Medulla oblongata (tissue), 1 donor: ENCODE measurements at regions not wholly inside any gene's neighbourhood (a gene's known extent, or its start where the extent isn't known, plus 50 kb on each side); places are given as distances from the start of the nearest gene placed in this dataset.
"Not testable (repeated sequence)": the region's sequence is repeated elsewhere in the genome, so short reads cannot be mapped to it uniquely, and the experiment has no call there.

Experiments
- DNase-seq: peaks from one replicate; pipeline ENCODE4 v3.0.0-alpha.2; 2015; ENCODE audit errors: extremely low spot score

DNA sequence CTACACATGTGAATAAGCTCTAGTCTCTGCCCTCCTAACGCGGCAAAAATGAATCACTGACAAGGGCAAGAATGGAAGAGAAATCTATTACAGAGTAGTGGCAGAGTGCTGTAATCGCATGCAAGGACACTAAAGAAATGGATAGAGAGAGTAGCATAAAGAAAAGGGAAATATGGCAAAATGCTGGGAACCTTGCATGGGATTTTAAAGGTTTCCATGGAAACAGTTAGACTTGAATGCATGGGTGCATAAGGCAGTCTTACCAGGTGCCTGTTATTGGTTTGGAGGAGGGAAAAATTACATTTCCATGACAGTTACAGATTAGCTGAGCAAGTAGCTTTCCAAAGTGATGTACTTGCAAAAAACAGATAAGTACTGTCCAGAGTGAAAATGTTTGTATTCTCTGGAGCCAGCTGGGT is 233.4 kb downstream of the PTN start:
- DNase-seq: no peak

DNA sequence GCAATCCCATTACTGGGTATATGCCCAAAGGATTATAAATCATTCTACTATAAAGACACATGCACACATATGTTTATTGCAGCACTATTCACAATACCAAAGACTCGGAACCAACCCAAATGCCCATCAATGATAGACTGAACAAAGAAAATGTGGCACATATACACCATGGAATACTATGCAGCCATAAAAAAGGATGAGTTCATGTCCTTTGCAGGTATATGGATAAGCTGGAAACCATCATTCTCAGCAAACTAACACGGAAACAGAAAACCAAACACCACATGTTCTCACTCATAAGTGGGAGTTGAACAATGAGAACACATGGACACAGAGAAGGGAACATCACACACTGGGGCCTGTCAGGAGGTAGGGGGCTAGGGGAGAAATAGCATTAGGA is 235.7 kb downstream of the PTN start:
- not testable (repeated sequence) for DNase-seq

DNA sequence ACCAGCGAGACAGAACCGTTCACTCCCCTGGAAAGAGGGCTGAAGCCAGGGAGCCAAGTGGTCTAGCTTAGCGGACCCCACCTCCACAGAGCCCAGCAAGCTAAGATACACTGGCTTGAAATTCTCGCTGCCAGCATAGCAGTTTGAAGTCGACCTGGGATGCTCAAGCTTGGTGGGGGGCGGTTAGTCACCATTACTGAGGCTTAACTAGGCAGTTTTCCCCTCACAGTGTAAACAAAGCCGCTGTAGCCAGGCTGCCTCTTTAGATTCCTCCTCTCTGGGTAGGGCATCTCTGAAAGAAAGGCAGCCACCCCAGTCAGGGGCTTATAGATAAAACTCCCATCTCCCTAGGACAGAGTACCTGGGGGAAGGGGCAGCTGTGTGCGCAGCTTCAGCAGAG is 235.1 kb downstream of the CHRM2 start:
- DNase-seq: not testable (repeated sequence)

DNA sequence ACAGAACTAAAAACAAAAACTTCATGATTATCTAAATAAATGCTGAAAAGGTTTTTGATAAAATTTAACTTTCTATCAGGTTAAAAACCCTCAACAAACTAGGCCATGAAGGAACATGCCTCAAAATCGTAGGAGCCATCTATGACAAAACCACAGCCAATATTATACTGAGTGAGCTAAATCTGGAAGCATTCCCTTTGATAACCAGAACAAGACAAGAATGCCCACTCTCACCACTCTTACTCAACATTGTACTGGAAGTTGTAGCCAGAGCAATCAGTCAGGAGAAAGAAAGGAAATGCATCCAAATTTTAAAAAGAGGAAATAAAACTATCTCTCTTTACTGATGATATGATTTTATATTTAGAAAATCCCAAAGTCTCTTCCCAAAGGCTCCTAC is 228.7 kb downstream of the CHRM2 start:
- DNase-seq: no peak

DNA sequence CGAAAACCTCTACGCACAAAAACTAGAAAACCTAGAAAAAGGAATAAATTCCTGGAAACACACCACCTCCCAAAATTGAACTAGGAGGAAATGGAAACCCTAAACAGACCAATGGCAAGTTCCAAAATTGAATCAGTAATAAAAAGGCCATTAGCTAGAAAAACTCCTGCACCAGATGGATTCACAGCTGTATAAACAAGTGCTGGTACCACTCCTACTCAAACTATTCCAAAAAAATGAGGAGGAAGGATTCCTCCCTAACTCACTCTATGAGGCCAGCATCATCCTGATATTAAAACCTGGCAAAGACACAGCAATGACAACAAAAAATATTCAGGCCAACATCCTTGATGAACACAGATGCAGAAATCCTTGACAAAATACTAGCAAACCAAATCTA is 228.2 kb downstream of the CHRM2 start:
- DNase-seq: no peak

DNA sequence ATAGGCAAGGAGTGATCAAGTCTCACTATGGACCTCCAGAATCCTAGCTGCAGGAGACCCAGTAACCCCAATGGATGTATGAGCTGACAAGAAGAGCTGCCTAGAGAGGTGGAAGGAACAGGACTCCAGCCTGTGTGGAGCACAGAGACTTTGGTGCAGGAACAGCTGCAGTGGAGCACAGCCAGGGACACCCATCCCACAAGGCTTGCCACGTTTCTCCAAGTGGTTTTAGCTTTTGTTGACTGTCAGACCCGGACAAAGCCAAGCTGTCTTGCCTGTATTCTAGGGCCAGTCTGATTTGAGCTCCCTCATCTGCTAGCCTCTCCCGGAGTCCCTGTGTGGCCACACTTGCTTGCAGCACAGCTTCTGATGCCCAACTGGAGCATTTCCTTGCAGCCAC is 224.7 kb downstream of the CHRM2 start:
- no peak for DNase-seq

DNA sequence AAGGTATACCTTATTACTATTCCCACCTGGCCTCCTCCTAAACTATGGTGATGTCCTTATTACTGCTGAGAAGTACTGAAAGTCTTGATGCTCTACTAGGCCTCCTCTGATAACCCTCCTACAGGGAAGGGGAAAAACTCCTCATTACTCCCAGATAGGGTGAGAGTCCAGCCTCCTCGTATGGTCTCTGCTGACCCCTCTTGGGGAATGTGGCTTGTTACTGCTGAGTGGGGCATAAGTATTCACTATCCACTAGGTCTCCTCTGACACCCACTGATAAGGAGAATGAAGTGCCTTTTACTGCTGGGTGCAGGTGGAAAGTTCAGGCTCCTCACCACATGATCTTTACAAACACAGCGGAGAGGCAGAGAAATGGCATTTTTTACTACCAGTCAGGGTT is 222.9 kb downstream of the CHRM2 start:
- DNase-seq: no peak

DNA sequence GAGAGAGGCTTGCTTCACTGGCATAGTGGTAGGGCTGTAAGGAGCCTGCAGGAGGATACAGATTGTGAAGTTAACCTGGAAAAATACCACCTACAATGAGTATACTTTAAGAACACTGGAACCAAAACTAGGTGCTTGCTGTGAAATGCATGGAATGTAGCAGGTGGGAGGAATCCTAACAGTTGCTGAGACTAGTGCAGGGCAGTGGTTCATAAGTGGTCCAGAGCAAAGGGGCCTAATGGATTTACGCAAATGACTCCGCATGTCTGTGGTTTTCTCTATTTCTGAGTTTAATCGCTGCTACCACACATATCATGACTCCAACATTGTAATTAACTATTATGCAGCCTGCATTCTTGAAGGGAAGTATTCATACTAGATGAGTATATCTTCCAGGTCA is 218.4 kb downstream of the CHRM2 start:
- DNase-seq: no peak

DNA sequence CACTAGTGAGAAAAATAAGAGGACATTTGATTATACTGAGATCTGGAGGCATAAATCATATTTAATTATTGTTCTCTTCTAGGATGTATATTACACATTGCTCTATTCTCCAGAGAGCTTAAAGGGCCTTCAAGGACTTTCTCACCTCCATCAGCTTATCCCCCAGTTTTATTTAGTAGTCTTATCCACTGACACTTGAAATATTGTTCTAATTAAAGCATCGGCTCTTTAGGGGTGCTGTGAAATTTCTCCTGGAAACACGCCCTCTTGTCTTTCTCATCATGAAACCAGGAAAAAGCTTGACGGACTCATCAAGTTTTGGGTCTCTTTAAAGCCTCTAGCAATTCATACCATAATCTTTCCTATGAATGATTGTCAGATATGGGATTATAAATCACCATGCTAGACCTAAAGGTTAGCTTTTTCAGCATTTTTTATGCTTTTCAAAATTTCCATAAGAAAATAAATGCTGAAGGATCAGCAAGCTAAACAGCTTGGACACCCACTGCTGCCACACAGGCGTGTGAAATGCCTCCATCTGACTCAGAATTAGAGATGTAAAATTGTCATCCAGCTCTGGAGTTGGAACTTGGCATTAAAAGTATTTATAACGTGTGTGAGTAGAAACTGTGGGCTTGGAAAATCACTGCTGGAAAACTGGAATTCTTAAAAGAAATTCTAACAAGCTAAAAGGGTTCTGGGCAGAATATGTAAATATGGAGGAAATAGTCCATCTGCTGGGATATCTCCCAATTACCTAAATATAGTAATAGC is 216.3 kb downstream of the CHRM2 start:
- DNase-seq: no peak

DNA sequence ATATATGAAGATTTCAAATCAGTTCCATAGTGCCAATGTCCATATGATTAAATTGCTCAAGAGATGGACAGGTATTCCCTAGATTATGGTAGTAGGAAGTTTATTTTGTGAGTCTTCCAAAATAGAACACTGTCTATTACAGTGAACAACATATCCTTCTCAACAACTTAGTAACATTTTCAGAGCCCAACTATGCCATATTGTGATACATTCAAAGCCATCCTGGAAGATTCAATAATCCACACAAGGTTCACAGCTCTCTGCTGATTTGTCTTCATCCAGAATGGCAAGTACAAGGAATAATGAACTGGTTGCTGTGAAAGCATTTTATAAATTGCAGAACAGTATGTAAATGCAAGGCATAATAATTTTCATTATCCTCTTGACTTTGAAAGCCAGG is 213.9 kb downstream of the CHRM2 start:
- no peak for DNase-seq

DNA sequence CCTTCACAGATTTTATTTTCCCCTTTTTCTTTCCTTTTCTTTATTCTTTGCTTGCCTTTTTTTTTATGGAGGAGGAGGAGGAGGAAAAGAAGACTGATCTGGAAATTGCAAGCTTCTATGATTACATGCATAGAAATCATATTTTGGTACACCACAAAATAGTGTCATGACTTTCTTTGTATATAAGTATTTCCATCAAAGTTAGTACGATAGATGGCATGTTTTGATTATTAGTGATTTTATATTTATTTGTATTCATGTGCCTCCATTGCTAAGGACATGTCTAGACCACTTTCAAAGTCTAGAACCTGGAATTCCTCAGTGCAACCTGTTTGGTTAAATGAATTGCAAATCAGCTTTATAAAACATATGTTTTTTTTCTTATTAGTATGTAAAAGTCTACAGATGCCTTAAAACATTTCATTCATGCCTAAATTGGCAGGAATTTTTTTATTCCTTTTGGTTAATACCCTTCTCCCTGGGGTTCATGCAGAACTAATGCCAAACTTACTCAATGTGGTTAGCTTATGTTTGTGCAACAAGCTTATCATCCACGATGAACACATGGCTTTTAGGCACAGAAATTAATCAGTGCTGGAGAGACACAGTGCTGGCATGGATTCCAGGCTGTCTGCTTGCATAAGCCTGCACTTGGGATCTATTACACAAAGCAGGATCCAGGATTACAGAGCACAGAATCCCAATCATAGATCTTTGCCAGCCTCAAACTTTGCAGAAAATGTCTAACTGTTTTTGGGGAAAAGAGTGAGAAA is 213.1 kb downstream of the CHRM2 start:
- no peak for DNase-seq

DNA sequence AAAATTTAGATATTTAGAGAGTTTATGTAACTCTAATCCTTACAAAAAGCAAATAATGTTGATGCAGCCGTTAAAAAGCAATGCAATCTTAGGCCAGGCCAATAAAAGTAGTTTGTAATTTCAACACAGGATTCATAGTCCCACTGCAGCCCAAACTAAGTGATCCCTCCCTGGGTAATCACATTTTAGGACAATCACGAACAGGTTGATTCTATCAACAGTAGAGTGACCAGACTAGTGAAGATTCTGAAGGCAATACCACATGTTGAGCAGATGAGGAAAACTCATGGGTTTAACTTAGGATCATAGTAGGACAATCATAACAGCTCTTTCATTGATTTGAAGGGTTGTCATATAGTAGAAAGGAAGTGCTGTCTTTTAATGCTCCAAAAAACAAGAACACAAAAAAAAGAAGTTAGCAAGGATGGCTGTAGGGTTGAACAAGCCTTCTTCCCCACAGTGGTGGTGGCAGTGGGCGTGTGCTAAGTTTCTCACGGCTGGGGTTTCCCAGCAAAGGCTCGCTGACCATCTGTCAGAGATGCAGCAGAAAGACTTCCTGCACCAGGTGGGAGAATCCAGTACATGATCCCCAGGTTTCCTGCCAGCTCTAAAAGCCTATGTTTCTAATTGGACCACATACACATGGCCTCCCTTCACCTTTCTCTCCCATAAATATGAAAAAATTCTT is 212.2 kb downstream of the CHRM2 start:
- no peak for DNase-seq

DNA sequence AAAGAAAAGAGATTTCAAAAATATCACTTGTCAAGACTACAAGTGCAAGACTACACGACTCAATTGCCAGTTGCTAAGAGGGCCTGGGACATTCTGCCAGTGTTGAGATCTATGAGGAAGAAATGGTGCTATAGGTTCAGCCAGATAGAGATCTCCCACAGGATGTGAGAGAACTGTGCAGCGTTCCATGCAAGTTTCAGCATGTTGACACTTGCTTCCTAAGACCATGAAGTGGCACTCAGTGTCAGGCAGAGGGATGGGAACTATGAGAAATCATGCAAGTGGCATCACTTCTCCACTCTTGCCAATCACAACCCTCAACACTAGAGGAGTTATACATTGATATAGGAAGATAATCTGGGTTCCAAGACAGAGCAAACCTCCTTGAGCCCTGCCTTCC is 210.3 kb downstream of the CHRM2 start:
- no peak for DNase-seq

DNA sequence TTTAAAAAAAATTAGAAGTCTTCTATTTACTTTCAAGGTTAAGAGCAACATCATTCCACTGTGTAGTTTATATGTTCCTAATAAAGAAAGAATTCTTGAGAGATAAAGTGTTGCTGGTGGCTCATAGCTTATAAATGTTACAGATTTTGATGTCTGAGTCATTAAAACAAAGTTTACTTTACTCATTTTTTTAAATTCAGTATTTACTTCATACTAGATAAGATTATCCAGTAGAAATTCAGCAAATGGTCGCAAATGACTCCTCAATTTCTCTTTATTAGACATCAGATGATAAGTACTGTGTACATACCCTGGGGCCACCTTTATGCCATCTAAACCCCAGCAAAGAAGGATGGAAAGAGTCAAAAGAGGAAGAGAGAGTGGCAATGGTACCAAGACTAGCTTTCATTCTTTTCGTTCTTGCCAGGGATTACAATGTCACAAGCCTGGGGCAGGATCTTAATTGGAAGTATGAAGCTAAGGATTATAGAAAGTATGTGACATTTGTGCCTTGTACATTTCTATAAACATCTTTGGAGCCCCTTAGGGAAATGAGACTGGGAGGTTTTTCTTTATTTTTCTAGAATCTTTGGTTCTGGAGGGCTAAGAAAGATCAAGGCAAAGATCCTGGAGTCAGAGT is 206.1 kb downstream of the CHRM2 start:
- DNase-seq: no peak

DNA sequence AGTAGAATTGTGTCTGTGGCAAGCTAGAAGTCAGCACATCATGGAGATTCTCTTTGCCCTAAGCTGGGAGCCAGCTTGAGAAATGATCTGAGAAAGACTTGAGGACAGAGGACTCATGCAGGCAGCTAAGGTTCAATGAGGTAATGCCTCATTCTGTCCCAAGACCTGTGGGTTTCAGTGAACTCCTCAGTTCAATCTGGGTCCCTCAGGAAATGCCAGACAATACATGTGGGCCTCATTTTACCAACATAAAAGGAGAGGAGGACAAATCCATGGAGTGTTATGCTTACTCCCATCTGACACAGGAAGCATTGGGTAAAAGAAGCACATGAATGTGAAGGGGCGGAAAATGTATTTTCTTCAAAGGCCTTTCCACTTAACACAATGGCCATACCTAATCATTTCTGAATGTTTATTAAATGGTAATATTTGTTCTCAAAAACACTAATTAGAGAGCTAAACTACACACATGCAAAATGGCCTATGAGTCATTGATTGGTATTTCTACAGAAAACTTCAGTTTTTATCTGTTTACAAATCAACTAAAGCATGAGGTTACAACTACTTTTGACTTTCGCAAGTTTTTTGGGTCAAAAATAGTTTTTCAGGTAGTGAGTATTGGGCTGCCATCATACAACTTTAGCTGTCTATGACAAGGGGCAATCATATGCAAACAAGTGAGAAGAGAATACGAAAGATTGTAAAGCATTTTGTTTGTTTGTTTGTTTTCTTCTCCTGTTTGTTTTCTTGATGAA is 205.3 kb downstream of the CHRM2 start:
- no peak for DNase-seq
